HG03045 (cell line): ENCODE measurements at regions not wholly inside any gene's neighbourhood (a gene's known extent, or its start where the extent isn't known, plus 50 kb on each side); places are given as distances from the start of the nearest gene placed in this dataset.
A peak's percentile ranks its signal among the peaks of the same experiment; 100 is the strongest.
"Not testable (repeated sequence)": the region's sequence is repeated elsewhere in the genome, so short reads cannot be mapped to it uniquely, and the experiment has no call there.

ENCODE experiments used
- ATAC-seq: cut with Tn5 transposase; IDR thresholded peaks from one replicate; pipeline ENCODE4 v1.9.1; 2021; ENCODE audit warnings: mild to moderate bottlenecking, moderate library complexity; ENCODE audit not compliant: unreplicated experiment

GRCh38 chr15:22519213-22519612, 60.5 kb downstream of the GOLGA6L22 start:
- not testable (repeated sequence) for ATAC-seq

GRCh38 chr15:22526537-22526936, 67.8 kb downstream of the GOLGA6L22 start:
- ATAC-seq, result not testable (repeated sequence)

- ATAC-seq, result not testable (repeated sequence)
Observed at GRCh38 chr15:22527016-22527415, 68.3 kb downstream of the GOLGA6L22 start.

GRCh38 chr15:22529200-22529599, 70.5 kb downstream of the GOLGA6L22 start:
- ATAC-seq, result not testable (repeated sequence)

GRCh38 chr15:22559701-22560100, 101.0 kb downstream of the GOLGA6L22 start:
- ATAC-seq, result not testable (repeated sequence)

GRCh38 chr15:22561716-22562115, 103.0 kb downstream of the GOLGA6L22 start:
- ATAC-seq, result not testable (repeated sequence)

GRCh38 chr15:22566510-22566909, 107.8 kb downstream of the GOLGA6L22 start:
- not testable (repeated sequence) for ATAC-seq

GRCh38 chr15:22569486-22569885, 110.8 kb downstream of the GOLGA6L22 start:
- not testable (repeated sequence) for ATAC-seq

GRCh38 chr15:22572152-22572735, 113.5 kb downstream of the GOLGA6L22 start:
- ATAC-seq, result not testable (repeated sequence)

- ATAC-seq, result not testable (repeated sequence)
Observed at GRCh38 chr15:22572792-22573191, 114.1 kb downstream of the GOLGA6L22 start.

- ATAC-seq, result not testable (repeated sequence)
Observed at GRCh38 chr15:22577828-22578227, 119.1 kb downstream of the GOLGA6L22 start.

- ATAC-seq, result not testable (repeated sequence)
Observed at GRCh38 chr15:22579213-22579612, 120.5 kb downstream of the GOLGA6L22 start.

- not testable (repeated sequence) for ATAC-seq
Observed at GRCh38 chr15:22587391-22587790, 128.7 kb downstream of the GOLGA6L22 start.

- ATAC-seq, result not testable (repeated sequence)
Observed at GRCh38 chr15:22598552-22598951, 139.8 kb downstream of the GOLGA6L22 start.

- ATAC-seq, result not testable (repeated sequence)
Observed at GRCh38 chr15:22599526-22600320, 141.0 kb downstream of the GOLGA6L22 start.

- ATAC-seq, result not testable (repeated sequence)
Observed at GRCh38 chr15:22616976-22617375, 158.3 kb downstream of the GOLGA6L22 start.

GRCh38 chr15:22631789-22632188, 154.7 kb upstream of the NIPA1 start:
- ATAC-seq, result not testable (repeated sequence)

GRCh38 chr15:22639983-22640382, 146.5 kb upstream of the NIPA1 start:
- not testable (repeated sequence) for ATAC-seq

GRCh38 chr15:22649458-22649857, 137.0 kb upstream of the NIPA1 start:
- not testable (repeated sequence) for ATAC-seq

GRCh38 chr15:22651179-22651578, 135.3 kb upstream of the NIPA1 start:
- not testable (repeated sequence) for ATAC-seq

GRCh38 chr15:22664294-22665058, 122.0 kb upstream of the NIPA1 start:
- ATAC-seq, result peak; percentile 79
